Thyroid gland (tissue), 4 donors: ENCODE measurements at regions not wholly inside any gene's neighbourhood (a gene's known extent, or its start where the extent isn't known, plus 50 kb on each side); places are given as distances from the start of the nearest gene placed in this dataset.

Source experiments
- DNase-seq, 2 donors: peaks; one replicate each; pipeline ENCODE4 v3.0.0-alpha.2; 2019
- H3K27ac ChIP-seq, 3 donors: fragments of 200-600 bp; sonication (generic); 1 replicate in 2 of 3; 2 replicates in 1 of 3; pipeline ENCODE4 v1.5.1; 2016 to 2019; ENCODE audit warnings: mild to moderate bottlenecking in 1 of 3, moderate library complexity in 1 of 3
- H3K27me3 ChIP-seq: fragments of 200-600 bp; sonication (generic); one replicate; pipeline ENCODE4 v1.5.1; 2019
- H3K36me3 ChIP-seq, 2 donors: fragments of 200-600 bp; sonication (generic); one replicate each; pipeline ENCODE4 v1.5.1; 2016 to 2019
- H3K4me1 ChIP-seq, 2 donors: fragments of 200-600 bp; sonication (generic); one replicate each; pipeline ENCODE4 v1.5.1; 2017 to 2019
- H3K4me3 ChIP-seq, 3 donors: fragments of 200-600 bp; sonication (generic); replicated peaks in 1 of 3; 1 replicate in 2 of 3; 2 replicates in 1 of 3; pipeline ENCODE4 v1.5.1; 2016; ENCODE audit warnings: mild to moderate bottlenecking in 1 of 3
- H3K9me3 ChIP-seq: fragments of 200-600 bp; sonication (generic); one replicate; pipeline ENCODE4 v1.5.1; 2017
- POLR2A ChIP-seq, 2 donors: fragments of 450-650 bp; IDR thresholded peaks; one replicate each; pipeline ENCODE4 v1.6.1; 2017; ENCODE audit warnings: antibody characterized with exemption in 2 of 2, mild to moderate bottlenecking in 2 of 2, moderate library complexity in 1 of 2
- WGBS, 2 donors: methylation state at CpG; one replicate each; pipeline ENCODE4 v1.1.5; 2017; 5-methylcytosine and 5-hydroxymethylcytosine counted together
- intact Hi-C: fragments of 100-400 bp; cut with DNase I; formaldehyde crosslinking; loops from one replicate; pipeline ENCODE4 v1.15.1; 2023
- TF ChIP-seq, protein P1 (sequence below), 6 experiments: fragments of 200-600 bp in 3 of 6; fragments of 450-650 bp in 3 of 6; sonication (generic) in 3 of 6; IDR thresholded peaks; one replicate each; pipeline ENCODE4 v1.5.1; 2016 to 2019; ENCODE audit warnings: antibody characterized with exemption in 6 of 6, mild to moderate bottlenecking in 2 of 6, inconsistent platforms in 1 of 6, moderate library complexity in 1 of 6

DNA sequence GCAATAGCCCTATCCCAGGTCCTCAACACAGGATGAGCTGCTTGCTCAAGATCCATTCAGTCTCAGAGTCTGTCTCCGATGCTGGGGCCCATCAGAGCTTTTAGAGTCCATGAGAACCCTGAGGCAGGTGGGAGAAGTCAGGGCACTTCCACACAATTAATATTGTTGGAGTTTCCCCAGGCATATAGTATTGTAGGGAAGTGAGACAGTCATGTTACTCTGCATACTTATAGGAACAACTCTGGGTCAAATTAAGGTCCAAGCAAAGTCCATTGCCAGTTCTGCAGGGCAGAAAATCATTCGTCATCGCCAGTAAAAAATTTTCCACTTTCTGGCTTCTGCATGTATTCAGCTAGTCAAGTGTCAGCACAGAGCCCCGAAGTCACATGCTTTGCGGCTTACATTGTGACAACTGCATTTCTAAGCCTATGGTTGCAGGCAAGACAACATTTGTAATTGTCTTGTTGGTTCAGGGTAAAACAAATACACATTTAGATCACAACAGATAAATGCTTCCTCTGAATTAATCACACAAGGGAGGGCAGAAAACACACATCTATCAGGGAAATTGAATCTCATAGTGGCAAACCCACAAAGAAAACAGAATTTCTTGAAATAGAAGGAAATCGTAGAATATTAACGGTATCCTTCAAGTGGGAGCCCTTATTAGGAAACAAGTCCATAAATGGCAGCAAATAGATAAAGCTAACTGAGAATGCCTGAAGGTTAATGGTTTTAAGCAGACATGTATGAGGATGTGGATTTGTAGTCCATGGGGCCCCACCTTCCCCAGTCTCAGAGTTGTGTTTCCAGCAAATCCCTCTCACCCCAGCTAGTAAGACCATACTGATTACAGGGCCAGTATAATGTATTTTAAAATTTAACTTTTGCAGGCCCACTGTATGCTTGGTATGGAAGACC, 412.1 kb upstream of the RASGEF1B start:
- intact Hi-C loops, result no loop called here
- Histone ChIP-seq H3K4me3 (no peak overlapping the region), H3K27ac (no peak overlapping the region), H3K4me1 (no peaks in the 10 kb centered on the region), H3K9me3 (no peaks in the 10 kb centered on the region), H3K36me3 (no peaks in the 10 kb centered on the region), H3K27me3 (no peaks in the 10 kb centered on the region)
- DNase-seq, result no peak
- TF ChIP-seq, protein P1, sequence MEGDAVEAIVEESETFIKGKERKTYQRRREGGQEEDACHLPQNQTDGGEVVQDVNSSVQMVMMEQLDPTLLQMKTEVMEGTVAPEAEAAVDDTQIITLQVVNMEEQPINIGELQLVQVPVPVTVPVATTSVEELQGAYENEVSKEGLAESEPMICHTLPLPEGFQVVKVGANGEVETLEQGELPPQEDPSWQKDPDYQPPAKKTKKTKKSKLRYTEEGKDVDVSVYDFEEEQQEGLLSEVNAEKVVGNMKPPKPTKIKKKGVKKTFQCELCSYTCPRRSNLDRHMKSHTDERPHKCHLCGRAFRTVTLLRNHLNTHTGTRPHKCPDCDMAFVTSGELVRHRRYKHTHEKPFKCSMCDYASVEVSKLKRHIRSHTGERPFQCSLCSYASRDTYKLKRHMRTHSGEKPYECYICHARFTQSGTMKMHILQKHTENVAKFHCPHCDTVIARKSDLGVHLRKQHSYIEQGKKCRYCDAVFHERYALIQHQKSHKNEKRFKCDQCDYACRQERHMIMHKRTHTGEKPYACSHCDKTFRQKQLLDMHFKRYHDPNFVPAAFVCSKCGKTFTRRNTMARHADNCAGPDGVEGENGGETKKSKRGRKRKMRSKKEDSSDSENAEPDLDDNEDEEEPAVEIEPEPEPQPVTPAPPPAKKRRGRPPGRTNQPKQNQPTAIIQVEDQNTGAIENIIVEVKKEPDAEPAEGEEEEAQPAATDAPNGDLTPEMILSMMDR (IDR thresholded peaks at IDR 0.05), result no peak
- no peak for TF ChIP-seq POLR2A (IDR thresholded peaks at IDR 0.05)
- WGBS, 2 donors, result 85 to 93% methylated on average over 7 of the region's 7 CpGs

DNA sequence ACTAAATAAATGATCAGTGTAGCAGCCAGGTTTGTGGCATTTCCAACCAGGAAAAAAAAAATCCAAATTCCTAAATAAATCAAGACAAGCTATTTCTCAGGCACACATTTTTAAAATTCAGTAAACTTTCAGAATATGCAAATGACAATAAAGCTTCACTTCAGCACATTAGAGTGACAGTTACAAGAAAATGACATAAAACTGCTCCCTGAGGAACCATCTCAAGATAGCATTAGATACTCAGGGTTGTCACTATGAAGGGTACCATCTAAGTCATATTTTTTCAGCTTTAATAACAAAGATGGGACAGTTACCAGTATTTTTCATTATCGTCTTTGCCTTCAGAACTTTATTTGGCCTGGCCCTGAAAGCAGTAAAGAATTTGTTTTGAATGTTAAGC, 411.3 kb upstream of the RASGEF1B start:
- intact Hi-C loops, result no loop called here
- TF ChIP-seq POLR2A (IDR thresholded peaks at IDR 0.05), result no peak
- TF ChIP-seq, protein P1 (IDR thresholded peaks at IDR 0.05), result no peak

DNA sequence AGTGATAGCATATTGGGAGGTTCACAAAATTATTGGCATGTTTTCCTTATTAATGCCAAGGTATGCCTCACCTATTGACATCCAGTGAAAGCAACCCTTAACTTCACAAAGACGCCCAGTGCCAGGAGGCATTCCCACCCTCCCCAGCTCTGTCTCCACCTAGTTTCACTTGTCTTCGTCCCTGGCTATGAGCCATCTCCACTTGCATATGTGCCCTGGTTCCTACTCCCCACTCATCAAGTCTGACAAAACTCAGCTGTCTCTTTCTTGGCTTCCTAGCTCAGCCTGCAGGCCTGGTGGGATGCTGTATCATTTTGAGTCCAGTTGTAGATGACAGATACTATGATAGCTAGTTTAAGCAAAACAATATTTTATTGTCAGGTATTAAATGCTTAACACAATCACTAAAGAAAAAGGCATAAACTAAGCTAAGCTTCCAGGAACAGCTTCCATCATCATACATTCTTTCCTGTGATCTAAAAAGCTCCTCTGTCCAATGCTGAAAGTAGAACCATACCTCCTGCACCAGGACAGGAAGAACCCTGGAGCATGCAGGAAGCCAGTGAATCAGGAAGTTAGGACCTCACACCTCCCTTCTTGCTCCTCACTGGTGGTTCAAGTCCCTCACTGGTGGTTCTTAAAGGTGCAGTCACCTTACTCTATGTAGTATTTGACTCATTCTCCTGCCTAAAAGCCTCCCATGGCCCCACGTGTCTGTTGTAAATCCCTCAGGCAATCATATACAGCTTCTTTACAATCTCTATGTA, 410.3 kb upstream of the RASGEF1B start:
- no peaks in the 10 kb centered on the region for H3K9me3 ChIP-seq
- no peaks in the 10 kb centered on the region for H3K4me1 ChIP-seq
- no peaks in the 10 kb centered on the region for H3K27me3 ChIP-seq
- WGBS, 2 donors, result 60 to 69% methylated on average over 3 of the region's 3 CpGs
- H3K27ac ChIP-seq, result no peak overlapping the region
- DNase-seq, result no peak
- intact Hi-C loops, result no loop called here
- TF ChIP-seq, protein P1 (IDR thresholded peaks at IDR 0.05), result no peak
- no peak for TF ChIP-seq POLR2A (IDR thresholded peaks at IDR 0.05)
- H3K4me3 ChIP-seq, result no peak overlapping the region
- no peaks in the 10 kb centered on the region for H3K36me3 ChIP-seq

More for the DNA sequence above, 411.3 kb upstream of the RASGEF1B start:
- Histone ChIP-seq H3K9me3 (no peaks in the 10 kb centered on the region), H3K4me3 (no peak overlapping the region), H3K4me1 (no peaks in the 10 kb centered on the region), H3K27me3 (no peaks in the 10 kb centered on the region), H3K27ac (no peak overlapping the region), H3K36me3 (no peaks in the 10 kb centered on the region)
- DNase-seq, result no peak
- 88 to 96% methylated on average over 1 of the region's 1 CpG for WGBS, 2 donors

DNA sequence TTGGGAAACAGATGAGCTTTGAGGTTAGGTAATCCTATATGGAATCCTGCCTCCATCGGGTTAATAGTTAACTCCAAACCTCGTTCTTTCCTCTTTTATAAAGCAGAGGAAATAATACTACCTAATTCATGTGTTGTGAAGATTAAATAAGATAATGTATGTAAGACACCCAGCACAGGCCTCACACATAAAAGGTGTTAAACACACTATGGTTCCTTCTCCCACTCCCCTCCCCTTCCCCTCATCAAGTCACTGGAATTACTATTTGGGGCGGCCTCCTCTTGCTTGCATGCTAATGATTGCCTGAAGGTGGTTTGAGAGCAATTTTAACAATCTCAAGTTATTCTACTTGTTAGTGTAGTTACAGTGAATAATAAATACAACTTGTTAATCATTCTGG, 404.4 kb upstream of the RASGEF1B start:
- H3K4me1 ChIP-seq, result no peaks in the 10 kb centered on the region
- no peaks in the 10 kb centered on the region for H3K9me3 ChIP-seq
- no peaks in the 10 kb centered on the region for H3K36me3 ChIP-seq
- H3K27me3 ChIP-seq, result no peaks in the 10 kb centered on the region
- DNase-seq, result no peak
- 69 to 83% methylated on average over 3 of the region's 3 CpGs for WGBS, 2 donors
- H3K27ac ChIP-seq, result no peak overlapping the region
- H3K4me3 ChIP-seq, result no peak overlapping the region
- TF ChIP-seq, protein P1 (IDR thresholded peaks at IDR 0.05), result no peak
- TF ChIP-seq POLR2A (IDR thresholded peaks at IDR 0.05), result no peak
- intact Hi-C loops, result no loop called here
